Hematopoietic multipotent progenitor cell treated with erythropoietin and hydrocortisone succinate and interleukin-3 and kit ligand, for 8 days (in vitro differentiated cells): ENCODE measurements at regions not wholly inside any gene's neighbourhood (a gene's known extent, or its start where the extent isn't known, plus 50 kb on each side); places are given as distances from the start of the nearest gene placed in this dataset.
"Not testable (repeated sequence)": the region's sequence is repeated elsewhere in the genome, so short reads cannot be mapped to it uniquely, and the experiment has no call there.

Experiments used
- DNase-seq: peaks from one replicate; pipeline ENCODE4 v3.0.0-alpha.2; 2015

- DNase-seq: no peak
These were observed 53.3 kb upstream of the CYLC2 start for GRCh38 chr9:102941868-102942267.

- no peak for DNase-seq
These were observed 72.6 kb upstream of the CYLC2 start for GRCh38 chr9:102922526-102922925.

GRCh38 chr9:102911185-102911584 lies 83.9 kb upstream of the CYLC2 start:
- no peak for DNase-seq

DNA sequence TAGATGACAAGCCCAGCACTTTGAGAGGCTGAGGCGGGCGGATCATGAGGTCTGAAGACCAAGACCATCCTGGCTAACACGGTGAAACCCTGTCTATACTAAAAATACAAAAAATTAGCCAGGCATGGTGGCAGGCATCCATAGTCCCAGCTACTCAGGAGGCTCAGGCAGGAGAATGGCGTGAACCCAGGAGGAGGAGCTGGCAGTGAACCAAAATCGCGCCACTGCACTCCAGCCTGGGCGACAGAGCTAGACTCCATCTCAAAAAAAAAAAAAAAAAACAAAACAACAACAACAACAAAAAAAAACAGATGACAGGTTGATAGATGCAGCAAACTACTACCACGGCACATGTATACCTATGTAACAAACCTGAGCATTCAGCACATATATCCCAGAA lies 89.3 kb upstream of the CYLC2 start:
- not testable (repeated sequence) for DNase-seq

DNA sequence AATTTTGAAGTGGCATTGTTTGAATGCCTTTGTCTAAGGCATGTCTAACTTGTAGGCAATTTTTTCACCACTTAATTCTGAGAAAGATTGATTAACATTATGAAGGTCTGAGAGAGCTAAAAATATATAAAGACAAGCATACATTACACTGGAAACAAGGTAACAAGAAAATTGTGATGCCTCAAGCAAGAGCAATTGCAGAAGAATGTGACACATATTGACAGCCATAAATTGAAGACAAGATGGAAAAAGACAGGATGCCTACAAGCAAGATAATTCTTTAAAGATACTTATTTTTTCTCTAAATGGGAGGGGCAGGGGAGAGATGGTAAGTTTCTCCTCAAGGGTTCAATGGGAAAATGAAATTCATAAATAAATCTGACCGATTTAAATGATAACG lies 103.1 kb upstream of the CYLC2 start:
- DNase-seq: no peak

DNA sequence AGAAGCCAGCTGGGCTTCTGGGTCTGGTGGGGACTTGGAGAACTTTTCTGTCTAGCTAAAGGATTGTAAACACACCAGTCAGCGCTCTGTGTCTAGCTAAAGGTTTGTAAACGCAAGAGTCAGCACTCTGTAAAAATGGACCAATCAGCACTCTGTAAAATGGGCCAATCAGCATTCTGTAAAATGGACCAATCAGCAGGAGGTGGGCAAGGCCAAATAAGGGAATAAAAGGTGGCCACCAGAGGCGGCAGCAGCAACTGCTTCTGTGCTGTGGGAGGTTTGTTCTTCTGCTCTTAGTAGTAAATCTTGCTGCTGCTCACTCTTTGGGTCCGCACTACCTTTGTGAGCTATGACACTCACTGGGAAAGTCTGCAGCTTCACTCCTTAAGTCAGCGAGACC lies 106.4 kb upstream of the CYLC2 start:
- DNase-seq: not testable (repeated sequence)

- no peak for DNase-seq
These were observed 119.4 kb upstream of the CYLC2 start for GRCh38 chr9:102875687-102876086.

DNA sequence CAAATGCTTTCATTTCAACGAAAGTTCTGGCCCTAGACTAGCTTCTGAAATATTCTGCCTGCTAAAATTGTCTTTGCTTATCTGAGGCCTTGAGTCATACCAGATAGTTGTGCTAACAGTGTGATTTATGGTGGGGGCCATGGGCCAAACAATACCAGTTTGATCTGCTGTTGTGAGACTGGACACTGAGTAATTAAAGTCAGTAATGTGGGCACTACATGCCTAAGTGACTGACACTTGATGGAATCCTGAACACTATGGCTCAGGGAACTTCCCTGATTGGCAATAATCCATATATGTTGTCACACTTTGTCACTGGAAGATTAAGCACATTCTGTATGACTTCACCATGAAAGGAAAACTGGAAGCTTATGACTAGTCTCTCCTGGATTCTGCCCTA lies 127.6 kb upstream of the CYLC2 start:
- DNase-seq: no peak

GRCh38 chr9:102862478-102862877 lies 132.7 kb upstream of the CYLC2 start:
- no peak for DNase-seq

GRCh38 chr9:102855641-102856040 lies 139.5 kb upstream of the CYLC2 start:
- no peak for DNase-seq

DNA sequence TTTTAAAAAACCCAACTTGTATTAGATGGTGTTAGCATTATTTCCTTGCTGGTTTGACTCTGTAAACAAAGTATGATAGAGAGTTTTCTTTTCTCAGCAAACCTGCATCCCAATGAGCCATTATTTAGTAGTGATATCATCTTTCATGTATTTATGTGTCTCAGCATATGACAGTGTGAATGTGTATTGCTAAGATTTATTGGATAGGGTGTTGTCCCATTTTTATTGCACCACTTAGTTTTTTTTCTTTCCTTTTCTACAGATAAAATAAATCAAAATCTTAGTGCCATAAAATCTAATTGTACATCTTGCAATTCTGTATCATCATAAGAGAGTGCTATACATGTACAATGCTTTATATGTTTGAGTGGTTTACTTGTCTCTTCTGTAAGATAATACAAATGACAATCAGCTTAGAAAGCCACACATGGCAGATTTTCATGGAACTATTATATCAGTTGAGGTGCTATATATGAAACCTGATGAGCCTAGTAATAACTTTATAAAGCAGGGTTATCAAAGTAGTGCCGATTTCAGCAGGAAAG lies 149.2 kb upstream of the CYLC2 start:
- DNase-seq: no peak

DNA sequence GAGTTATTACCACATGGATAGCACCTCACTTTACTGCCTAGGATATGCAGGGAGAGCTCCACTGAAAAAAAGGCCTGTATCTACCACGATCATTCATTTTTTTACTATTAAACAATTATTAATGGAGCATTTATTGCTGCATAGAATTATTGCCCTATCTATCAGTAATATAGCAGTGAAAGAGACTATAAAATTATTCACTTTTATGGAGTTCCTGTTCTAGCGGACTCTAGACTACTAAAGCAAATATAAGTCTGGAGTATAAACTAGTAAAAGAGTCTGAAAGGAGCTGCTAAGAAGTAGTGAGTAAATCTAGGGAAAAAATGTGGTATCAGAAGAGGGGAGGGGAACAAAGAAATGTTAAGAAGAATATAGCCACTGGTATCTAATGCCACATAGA lies 150.4 kb upstream of the CYLC2 start:
- no peak for DNase-seq

DNA sequence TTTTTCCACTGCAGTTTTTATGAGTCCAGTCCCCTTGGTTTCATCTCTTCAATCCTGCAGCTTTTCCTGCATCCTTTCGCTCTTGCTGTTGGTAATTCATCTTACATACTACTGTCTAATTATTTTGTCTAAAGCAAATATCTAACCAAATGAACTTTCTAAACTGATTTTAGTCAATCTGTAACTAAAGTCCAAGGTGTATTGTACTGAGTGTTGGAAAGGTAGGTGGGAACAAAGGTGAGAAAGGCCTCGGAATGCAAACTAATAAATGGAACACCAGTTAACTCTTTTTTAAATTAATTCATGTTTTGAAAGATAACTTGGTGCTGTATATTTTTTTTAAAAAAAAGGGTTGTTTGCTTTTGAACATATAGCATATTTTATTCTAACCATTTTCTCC lies 152.7 kb upstream of the CYLC2 start:
- no peak for DNase-seq

- DNase-seq: no peak
These were observed 153.8 kb upstream of the CYLC2 start for GRCh38 chr9:102841376-102841775.

- DNase-seq: no peak
These were observed 154.8 kb upstream of the CYLC2 start for GRCh38 chr9:102840335-102840734.

GRCh38 chr9:102832814-102833213 lies 162.3 kb upstream of the CYLC2 start:
- no peak for DNase-seq

- DNase-seq: no peak
These were observed 198.9 kb upstream of the CYLC2 start for GRCh38 chr9:102796244-102796643.

DNA sequence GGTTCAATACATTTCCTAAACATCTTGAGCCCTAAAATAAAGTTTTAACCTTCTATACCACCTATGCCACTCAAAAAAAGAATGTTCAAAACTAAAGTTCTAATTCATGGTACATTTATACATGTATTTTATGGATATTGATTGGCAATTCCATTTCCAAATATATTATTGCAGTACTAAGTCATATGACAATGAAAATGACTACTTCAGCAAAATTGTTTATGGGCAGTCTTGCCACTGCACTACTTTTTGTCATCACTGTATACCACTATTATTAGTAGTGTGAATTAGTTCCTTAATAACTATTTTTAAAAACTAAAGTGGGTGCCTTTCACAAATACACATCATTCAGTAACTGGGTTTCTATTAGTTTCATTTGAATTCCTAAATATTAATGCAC lies 199.6 kb upstream of the CYLC2 start:
- DNase-seq: no peak

GRCh38 chr9:102779356-102779755 lies 215.8 kb upstream of the CYLC2 start:
- DNase-seq: no peak

GRCh38 chr9:102778746-102779145 lies 216.4 kb upstream of the CYLC2 start:
- no peak for DNase-seq

DNA sequence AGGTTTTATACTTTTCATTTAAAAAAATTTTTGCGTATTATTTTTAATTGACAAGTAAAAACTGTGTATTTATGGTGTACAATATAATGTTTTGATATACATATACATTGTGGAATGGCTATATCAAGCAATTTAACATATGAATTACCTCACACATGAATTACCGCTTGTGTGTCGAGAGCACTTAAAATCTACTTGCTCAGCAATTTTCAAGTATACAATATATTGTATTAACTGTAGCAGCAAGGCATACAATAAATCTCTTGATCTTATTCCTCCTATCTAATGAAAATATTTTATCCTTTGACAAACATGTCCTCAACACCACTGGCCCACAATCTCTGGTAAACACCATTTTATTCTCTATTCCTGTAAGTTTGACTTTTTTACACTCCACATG lies 224.4 kb upstream of the CYLC2 start:
- DNase-seq: no peak

DNA sequence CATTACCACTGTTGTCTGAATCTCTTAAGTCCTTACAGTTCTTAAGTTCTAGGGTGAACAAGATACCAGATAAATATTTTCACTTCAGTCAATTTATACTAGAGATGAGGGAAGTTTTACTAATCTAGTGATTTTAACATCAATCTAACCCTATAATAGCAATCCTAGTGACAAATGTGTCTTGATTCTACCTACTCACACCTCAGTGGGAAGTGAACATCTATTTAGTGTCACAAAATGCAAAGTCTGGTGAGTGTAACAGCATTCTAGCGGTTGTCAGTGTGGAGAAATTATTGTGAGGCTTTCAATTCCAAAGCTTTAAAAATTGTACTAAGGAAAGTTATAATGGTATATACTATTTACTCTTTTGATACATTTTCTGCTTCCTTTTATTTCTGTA lies 225.8 kb upstream of the CYLC2 start:
- DNase-seq: no peak

DNA sequence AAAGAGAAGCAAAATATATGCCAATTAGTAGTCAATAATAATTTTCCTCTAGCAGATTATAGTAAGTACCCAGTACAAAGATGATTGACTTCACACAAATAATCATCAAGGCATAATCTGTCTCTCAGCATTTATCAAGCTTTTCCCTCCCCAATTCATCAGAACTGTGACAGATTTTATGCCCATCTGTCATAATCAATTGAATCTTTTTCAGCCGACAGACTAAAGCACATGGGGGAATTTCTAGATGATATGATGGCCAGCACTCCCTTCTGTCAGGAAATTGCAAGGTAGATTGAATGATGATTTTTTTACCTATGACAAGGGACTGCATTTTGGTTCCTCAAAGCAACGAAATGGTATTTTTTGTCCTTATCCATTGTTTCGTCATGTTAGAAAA lies 227.1 kb upstream of the CYLC2 start:
- no peak for DNase-seq

DNA sequence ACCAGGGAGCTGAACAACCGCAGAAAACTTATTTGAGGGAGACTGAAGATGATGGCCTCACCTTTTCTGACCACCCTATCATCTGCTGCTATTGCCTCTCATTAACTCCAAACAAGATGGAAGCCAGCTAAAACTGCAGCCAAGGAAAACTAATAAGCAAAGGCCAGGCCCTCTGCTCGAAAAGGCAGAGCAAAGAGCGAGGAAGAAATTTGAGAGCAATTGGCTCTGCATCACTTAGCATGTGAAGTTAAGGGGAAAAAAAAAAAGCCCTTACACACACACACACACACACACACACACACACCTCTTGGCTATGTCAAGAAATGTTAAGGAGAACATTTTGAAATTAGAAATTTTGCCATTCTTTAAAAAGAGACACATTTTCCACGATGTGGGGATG lies 228.1 kb upstream of the CYLC2 start:
- DNase-seq: no peak

DNA sequence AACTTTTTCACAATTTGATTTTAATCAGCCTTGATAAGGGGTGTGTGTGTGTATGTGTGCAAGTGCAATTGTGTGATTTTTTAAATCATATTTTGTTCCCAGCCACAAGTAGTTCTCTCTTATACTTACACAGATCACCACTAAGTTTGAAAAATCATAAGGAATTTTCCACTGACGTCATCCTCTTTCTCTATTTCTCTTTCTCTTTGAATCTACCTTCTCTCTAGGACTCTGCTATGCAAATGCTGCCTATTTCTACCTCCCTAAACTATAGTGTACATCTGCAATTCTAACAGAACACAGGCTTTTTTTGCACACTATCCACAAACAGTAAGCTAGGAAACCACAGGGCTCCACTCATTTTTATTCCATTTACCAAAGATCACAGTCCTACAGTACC lies 254.6 kb upstream of the CYLC2 start:
- DNase-seq: no peak

GRCh38 chr9:102728946-102729345 lies 266.2 kb upstream of the CYLC2 start:
- DNase-seq: no peak
